Fibroblast of villous mesenchyme (primary cell): ENCODE measurements at regions not wholly inside any gene's neighbourhood (a gene's known extent, or its start where the extent isn't known, plus 50 kb on each side); places are given as distances from the start of the nearest gene placed in this dataset.

ENCODE experiments used
- DNase-seq: peaks from one replicate; pipeline ENCODE4 v3.0.0-alpha.2; 2010; ENCODE audit warnings: low read depth
- H3K4me3 ChIP-seq: 2 replicates; pipeline ENCODE4 v1.5.1; 2011; ENCODE audit warnings: low read depth, mild to moderate bottlenecking, low read length
- TF ChIP-seq, protein P1 (sequence below): IDR thresholded peaks from 2 replicates; pipeline ENCODE4 v1.5.1; 2012; ENCODE audit warnings: low read depth, mild to moderate bottlenecking, low read length; ENCODE audit not compliant: insufficient read depth

DNA sequence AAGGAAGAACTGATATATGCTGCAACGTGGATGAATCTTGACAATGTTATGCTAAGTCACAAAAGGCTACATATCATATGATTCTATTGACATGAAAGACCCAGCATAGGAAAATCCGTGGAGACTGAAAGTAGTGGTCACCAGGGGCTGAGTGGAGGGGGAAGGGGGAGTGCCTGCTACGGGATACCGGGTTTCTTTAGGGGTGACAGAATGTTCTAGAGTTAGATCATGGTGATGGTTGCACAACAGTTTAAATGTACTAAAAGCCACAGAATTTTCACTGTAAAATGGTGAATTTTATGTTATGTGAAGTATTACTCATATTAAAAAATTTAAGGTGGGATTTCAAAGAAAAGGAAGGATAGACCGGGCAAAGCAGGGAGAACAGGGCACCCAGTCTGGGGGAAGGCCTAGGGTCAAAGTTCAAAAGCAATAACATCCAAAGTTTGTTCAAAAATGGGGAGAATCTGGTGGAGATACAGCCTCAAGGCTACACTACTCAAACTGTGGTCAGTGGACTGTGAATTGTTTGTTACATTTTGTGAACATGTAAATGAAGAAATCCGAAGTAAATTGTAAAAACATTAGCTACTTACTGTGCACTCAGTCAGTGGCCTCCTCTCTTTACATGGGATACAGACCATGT is 74.2 kb upstream of the FNDC3B start:
- TF ChIP-seq, protein P1, sequence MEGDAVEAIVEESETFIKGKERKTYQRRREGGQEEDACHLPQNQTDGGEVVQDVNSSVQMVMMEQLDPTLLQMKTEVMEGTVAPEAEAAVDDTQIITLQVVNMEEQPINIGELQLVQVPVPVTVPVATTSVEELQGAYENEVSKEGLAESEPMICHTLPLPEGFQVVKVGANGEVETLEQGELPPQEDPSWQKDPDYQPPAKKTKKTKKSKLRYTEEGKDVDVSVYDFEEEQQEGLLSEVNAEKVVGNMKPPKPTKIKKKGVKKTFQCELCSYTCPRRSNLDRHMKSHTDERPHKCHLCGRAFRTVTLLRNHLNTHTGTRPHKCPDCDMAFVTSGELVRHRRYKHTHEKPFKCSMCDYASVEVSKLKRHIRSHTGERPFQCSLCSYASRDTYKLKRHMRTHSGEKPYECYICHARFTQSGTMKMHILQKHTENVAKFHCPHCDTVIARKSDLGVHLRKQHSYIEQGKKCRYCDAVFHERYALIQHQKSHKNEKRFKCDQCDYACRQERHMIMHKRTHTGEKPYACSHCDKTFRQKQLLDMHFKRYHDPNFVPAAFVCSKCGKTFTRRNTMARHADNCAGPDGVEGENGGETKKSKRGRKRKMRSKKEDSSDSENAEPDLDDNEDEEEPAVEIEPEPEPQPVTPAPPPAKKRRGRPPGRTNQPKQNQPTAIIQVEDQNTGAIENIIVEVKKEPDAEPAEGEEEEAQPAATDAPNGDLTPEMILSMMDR: no peak
- DNase-seq: no peak

DNA sequence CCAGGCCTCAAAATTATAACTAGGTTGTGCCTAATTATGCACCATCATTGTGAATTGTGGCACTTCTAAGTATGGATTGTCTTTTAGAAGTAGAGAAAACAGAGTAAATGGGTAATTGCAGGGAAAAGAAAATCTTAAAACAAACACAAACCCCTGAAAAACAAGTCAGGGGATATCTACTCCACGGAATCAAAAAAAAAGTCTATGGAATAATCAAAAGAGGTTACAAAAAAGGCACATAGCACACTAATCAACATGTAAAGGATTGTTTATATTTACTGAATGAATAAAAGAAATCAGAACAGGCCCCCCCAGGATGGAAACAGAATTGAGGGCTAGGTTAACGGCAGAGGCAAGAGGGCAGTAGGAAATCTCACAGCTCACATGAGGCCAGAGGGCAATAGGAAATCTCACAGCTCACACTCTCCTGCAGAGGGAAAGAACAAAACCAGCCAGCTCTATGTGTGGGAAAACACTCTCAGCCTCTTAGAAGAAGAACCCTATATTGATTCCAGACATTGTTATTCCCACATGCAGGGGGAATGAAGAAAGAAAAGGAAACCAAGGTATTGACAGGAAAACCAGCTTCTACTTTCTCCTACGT is 72.7 kb upstream of the FNDC3B start:
- TF ChIP-seq, protein P1: no peak
- no peak overlapping the region for H3K4me3 ChIP-seq
- no peak for DNase-seq

More for the DNA sequence above, 74.2 kb upstream of the FNDC3B start:
- no peak overlapping the region for H3K4me3 ChIP-seq

DNA sequence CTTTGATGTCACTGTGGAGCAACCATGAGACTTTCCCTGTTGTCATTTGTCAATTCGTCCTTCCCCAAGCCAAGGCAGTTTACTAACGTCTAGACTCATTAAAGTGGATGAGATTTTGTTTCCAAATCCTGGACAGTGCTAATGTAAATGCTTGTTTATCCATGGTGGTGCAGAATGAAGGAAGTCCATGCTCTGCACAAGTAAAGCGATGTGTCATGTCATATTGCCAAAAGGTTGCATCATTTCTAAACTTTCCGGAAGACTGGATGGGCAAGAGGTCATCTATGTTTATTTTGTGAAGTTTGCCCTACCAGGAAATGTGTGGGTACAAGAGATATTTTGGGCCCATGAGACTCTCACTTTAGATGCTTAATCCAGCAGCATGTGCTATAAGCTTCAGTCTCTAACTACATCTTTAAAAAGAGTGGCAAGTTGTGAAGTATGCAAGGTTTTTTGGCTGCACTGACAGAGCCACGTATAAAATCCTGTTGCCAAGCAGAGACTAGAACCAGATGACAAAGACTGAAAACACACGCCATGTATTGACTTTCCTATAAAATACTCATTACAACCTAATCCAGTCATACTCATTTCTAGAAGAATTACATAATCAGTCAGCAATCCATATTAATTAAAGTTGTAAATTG is 72.1 kb upstream of the FNDC3B start:
- H3K4me3 ChIP-seq: no peak overlapping the region
- TF ChIP-seq, protein P1: no peak
- peak; percentile 98 for DNase-seq

DNA sequence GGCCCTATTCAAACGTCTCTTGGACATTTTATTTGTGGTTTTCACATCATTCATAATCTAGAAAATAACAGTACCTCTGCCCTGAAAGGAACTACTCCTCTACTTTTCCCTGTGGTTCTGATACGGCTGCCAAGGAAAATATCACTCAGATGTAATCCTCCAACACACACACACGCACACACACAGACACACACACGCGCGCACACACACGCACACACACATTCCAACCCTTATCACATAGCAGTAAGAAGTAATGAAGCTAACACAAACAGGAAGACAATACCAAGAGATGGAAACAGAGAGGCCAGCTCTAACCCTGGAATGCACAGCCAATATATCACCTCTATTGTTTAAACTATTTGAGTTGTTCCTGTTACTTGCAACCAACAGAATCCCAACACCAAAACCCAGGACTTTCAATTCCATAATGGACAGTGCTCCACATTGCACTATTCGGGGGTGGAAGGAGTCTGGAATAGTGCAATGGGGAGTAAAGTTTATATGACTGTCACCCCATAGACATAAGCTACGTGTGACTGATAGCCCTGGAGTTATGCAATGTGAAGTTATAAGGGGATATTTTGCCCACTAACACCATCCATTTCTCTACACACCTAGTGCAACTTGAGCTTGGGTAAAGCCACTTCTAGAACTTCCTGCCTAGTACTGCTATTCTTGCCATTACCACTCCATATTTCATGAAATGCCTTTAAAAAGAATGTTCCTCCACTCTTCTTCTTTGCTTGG is 71.3 kb upstream of the FNDC3B start:
- DNase-seq: peak; percentile 45
- TF ChIP-seq, protein P1: no peak
- no peak overlapping the region for H3K4me3 ChIP-seq

DNA sequence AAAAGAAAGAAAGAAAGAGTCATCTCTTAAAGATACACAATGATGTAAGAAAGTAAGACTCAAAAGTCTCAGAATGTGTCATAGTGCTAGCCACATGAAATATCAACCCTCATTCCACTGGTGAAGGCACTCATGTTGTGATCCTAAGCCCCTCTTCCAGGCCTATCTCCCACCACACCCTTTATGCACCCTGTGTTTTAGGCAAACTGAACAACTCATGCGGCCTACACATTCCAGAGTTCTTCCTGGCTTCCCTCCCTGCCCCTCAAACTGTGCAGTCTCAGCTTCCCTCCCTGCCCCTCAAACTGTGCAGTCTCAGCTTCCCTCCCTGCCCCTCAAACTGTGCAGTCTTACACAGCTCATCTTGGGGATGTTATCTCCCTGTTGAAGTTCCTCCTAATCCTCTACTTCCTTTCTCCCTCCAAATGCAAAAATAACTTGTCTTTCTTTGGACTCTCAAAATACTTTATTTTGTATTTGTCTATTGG is 69.0 kb upstream of the FNDC3B start:
- TF ChIP-seq, protein P1: no peak
- H3K4me3 ChIP-seq: no peak overlapping the region
- peak; percentile 79 for DNase-seq

DNA sequence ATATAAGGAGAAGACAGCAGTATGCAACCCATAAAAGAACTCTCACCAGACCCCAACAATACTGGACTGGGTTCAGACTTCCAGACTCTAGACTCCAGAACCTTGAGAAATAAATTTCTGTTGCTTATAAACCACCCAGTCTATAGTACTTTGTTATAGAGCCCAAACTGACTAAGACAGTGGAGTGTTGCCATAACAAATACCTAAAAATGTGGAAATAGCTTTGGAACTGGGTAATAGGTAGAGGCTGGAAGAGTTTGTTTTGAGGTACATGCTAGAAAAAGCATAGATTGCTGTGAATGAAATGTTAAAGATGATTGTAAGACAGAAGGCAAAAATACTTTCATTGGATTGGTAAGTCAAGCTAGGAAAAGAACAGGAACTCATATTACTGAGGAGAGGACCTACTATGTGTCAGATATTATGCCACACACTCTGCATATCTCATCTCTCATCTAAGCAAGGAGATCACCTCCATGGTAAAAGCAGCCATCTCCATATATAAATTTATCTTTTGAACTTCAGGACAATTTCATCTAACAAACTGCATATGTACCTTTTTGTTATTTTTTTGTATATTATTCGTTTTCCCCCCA is 67.4 kb upstream of the FNDC3B start:
- TF ChIP-seq, protein P1: no peak
- peak; percentile 39 for DNase-seq

More for the DNA sequence above, 67.4 kb upstream of the FNDC3B start:
- H3K4me3 ChIP-seq: no peak overlapping the region
